ENCODE measurements at regions not wholly inside any gene's neighbourhood (a gene's known extent, or its start where the extent isn't known, plus 50 kb on each side); places are given as distances from the start of the nearest gene placed in this dataset.

DNA sequence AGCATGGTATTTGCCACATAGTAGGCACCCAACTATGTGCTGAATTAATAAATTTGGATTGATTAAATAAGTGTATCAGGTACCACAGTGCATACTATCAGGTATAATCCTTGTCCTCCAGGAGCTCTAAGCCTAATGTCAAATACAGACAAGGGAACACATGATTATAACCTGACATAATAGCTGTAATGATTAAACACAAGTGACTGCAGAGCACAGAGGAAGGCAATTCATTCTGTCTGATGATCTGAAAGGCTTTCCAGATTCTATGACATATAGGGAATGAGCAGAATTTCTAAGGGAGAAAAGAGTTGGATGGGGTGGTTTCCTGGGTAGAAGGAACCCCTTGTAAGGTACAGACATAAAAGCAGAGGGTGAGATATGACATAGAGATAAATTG lies 273.5 kb downstream of the KIF2B start:
- TF ChIP-seq TAF1 (IDR thresholded peaks at IDR 0.05; ENCODE audit: low read depth) = no peak
- TF ChIP-seq EGR1 (IDR thresholded peaks at IDR 0.05) = no peak
- no peak for TF ChIP-seq CEBPB (IDR thresholded peaks at IDR 0.05)

All from Ishikawa (cell line).